ENCODE measurements at regions not wholly inside any gene's neighbourhood (a gene's known extent, or its start where the extent isn't known, plus 50 kb on each side); places are given as distances from the start of the nearest gene placed in this dataset.
"Not testable (repeated sequence)": the region's sequence is repeated elsewhere in the genome, so short reads cannot be mapped to it uniquely, and the experiment has no call there.

GRCh38 chr22:42183461-42184059 lies 53.0 kb upstream of the CYP2D6 start:
- DNase-seq (ENCODE audit: extremely low read depth in 1 of 2, low read depth in 1 of 2), result not testable (repeated sequence)

GRCh38 chr22:42180349-42180842 lies 49.8 kb upstream of the CYP2D6 start:
- no peak for DNase-seq (ENCODE audit: extremely low read depth in 1 of 2, low read depth in 1 of 2)
